ENCODE measurements at regions not wholly inside any gene's neighbourhood (a gene's known extent, or its start where the extent isn't known, plus 50 kb on each side); places are given as distances from the start of the nearest gene placed in this dataset.

- DNase-seq: no peak
Observed at GRCh38 chr9:2984491-2984890, 140.6 kb upstream of the PUM3 start.

GRCh38 chr9:2979957-2980610 is 136.2 kb upstream of the PUM3 start:
- DNase-seq: no peak

- no peak for DNase-seq
Observed at GRCh38 chr9:2972475-2972874, 128.6 kb upstream of the PUM3 start.

GRCh38 chr9:2970864-2971263 is 127.0 kb upstream of the PUM3 start:
- no peak for DNase-seq

GRCh38 chr9:2967766-2968165 is 123.9 kb upstream of the PUM3 start:
- no peak for DNase-seq

GRCh38 chr9:2966565-2967300 is 122.8 kb upstream of the PUM3 start:
- no peak for DNase-seq

- no peak for DNase-seq
Observed at GRCh38 chr9:2964470-2964869, 120.6 kb upstream of the PUM3 start.

- DNase-seq: no peak
Observed at GRCh38 chr9:2963307-2963706, 119.4 kb upstream of the PUM3 start.

GRCh38 chr9:2962471-2963172 is 118.7 kb upstream of the PUM3 start:
- no peak for DNase-seq

- peak; percentile 0 for DNase-seq
Observed at GRCh38 chr9:2958219-2958618, 114.3 kb upstream of the PUM3 start.

GRCh38 chr9:2957656-2958200 is 113.8 kb upstream of the PUM3 start:
- no peak for DNase-seq

GRCh38 chr9:2955575-2955974 is 111.7 kb upstream of the PUM3 start:
- DNase-seq: no peak

- no peak for DNase-seq
Observed at GRCh38 chr9:2939368-2939767, 95.5 kb upstream of the PUM3 start.

- no peak for DNase-seq
Observed at GRCh38 chr9:2936221-2936620, 92.3 kb upstream of the PUM3 start.

- DNase-seq: no peak
Observed at GRCh38 chr9:2934883-2935282, 91.0 kb upstream of the PUM3 start.

- no peak for DNase-seq
Observed at GRCh38 chr9:2934241-2934650, 90.4 kb upstream of the PUM3 start.

GRCh38 chr9:2933165-2934095 is 89.5 kb upstream of the PUM3 start:
- no peak for DNase-seq

- DNase-seq: no peak
Observed at GRCh38 chr9:2928411-2928810, 84.5 kb upstream of the PUM3 start.

- no peak for DNase-seq
Observed at GRCh38 chr9:2925016-2925415, 81.1 kb upstream of the PUM3 start.

- DNase-seq: no peak
Observed at GRCh38 chr9:2924380-2924768, 80.5 kb upstream of the PUM3 start.

- peak; percentile 2 for DNase-seq
Observed at GRCh38 chr9:2923766-2924379, 80.0 kb upstream of the PUM3 start.

GRCh38 chr9:2919347-2919746 is 75.5 kb upstream of the PUM3 start:
- no peak for DNase-seq
